ENCODE measurements at regions not wholly inside any gene's neighbourhood (a gene's known extent, or its start where the extent isn't known, plus 50 kb on each side); places are given as distances from the start of the nearest gene placed in this dataset.

- DNase-seq: no peak
These were observed 152.8 kb upstream of the VRK2 start for GRCh38 chr2:57893786-57894185.

- no peak for DNase-seq
These were observed 152.2 kb upstream of the VRK2 start for GRCh38 chr2:57894381-57894780.

GRCh38 chr2:57897920-57898319 is 148.7 kb upstream of the VRK2 start:
- no peak for DNase-seq

DNA sequence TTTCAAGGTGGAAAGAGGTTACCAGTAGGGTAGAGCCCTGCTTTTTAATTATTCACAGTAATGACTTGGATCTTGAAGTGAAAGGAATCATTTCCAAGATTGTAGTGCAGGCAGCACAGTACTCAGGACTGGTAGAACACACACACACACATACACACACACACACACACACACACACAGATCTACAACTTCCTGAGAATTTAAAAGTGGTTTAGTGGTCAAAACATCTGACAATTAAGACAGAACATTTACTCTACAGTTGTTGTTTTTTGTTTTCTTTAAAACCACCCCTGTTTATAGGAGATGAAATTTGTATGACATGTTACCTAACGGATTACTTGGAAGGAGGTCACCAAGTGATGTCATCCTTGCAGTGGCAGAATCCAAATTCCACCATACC is 146.7 kb upstream of the VRK2 start:
- DNase-seq: no peak

DNA sequence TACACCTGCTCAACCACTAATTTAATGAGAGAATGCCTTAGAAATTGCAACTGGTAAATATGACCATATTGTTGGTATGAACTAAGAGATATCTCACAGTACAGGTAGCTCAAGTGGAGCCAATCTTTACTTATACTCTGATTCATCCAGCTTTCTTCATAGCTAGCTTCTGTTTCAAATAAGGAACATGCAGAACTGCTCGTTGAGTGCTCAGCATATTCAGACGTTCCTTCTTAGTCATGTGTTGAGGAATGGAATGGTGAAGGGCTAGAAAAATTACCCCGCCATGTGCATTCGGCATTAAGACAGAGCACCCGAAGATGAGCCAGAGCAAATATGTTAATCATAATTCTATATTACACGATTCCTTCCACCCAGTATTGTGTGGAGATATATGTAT is 144.0 kb upstream of the VRK2 start:
- DNase-seq: no peak

DNA sequence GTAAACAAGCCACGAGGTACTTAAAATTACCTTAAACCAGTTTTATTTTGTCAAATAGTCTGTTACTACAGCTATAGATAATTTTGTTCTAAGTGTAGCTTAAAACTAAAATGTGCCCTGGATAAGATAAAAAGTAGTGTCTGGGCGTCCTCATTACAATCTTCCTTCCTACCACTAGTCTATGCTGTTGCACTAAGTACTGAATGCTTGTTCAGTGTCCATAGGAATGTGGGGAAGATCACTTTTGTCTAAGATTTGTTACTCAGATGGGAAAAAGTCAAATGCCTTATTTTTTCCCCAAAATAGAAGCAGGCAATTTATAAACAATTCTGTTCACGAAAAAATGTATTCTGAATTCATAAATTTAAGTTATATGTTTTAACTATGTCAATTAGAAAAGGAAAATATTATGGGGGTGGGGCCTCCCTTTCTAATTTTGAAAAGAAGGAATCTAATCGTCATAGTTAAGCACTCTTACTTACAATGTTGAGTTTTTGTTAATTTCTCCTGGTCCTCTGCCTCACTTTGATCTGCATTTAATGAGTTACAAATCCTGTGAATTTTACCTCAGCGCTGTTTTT is 140.4 kb upstream of the VRK2 start:
- peak; percentile 70 to 74 for DNase-seq

DNA sequence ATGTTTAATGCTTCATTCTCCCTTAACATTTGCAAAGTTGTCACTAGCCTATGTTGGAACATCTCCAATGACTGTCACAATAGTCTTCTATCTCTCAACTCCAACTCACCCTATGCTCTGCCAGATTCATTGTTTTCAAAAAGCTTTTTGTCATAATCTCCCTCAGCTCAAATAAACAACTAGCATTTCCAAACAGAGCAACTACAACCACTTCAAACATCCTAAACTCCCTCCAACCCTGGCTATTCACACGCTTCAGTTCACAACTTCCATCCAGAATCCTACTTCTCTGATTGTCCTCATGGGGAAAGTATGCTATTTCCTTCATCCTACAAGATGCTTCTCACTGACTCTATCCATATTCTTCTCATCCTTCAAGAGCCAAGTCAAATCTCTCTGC is 139.2 kb upstream of the VRK2 start:
- no peak for DNase-seq

GRCh38 chr2:57908736-57909161 is 137.9 kb upstream of the VRK2 start:
- DNase-seq: no peak

DNA sequence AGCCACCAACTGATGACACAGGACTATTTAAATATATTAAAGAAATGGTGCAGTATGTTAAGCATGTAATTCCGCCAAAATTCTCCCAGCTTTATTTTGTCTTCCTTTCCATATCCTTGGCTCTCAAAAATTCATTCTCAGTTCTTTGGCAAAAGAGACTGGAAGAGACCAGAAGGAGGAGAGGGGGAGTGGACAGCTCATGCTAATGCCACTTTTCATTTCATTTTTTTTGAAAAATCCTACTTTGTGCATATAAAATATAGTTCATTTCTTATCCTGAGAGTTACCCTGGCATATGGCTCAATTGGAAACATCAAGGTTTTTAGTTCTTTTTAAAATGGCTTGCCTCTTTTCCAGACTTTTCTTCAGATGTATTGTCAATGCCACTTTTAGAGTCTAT is 128.5 kb upstream of the VRK2 start:
- no peak for DNase-seq

- no peak for DNase-seq
These were observed 126.2 kb upstream of the VRK2 start for GRCh38 chr2:57920342-57920939.

DNA sequence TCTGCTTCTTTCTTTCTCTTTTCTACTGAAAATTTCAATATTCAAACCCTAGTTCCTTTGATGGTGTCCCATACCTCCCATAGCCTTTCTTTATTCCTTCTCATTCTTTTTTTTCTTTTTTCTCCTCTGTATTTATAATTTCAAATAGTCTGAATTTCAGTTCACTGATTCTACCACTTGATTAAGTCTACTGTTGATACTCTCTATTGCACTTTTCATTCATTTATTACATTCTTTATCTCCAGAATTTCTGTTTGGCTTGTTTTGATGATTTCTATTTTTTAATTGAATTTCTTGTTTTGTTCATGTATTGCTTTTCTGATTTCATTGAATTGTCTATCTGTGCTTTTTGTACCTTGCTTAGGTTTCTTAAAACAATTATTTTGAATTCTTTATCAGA is 111.9 kb upstream of the VRK2 start:
- no peak for DNase-seq

DNA sequence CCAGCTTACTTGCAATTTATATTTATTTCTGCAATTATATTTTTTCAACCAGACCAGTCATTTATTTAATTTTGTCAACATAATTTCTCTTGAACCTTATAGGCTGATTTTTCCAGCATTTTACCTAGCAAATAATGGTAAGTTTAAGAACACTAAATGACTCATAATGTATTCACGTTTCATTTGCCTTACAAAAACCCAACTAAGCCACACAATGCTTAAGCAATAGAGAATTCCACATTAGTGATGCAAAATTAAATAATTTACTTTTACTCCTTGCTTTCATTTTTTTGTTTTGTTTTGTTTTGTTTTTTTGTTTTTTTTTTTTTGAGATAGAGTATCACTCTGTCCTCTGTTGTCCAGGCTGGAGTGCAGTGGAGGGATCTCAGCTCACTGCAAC is 110.4 kb upstream of the VRK2 start:
- no peak for DNase-seq

DNA sequence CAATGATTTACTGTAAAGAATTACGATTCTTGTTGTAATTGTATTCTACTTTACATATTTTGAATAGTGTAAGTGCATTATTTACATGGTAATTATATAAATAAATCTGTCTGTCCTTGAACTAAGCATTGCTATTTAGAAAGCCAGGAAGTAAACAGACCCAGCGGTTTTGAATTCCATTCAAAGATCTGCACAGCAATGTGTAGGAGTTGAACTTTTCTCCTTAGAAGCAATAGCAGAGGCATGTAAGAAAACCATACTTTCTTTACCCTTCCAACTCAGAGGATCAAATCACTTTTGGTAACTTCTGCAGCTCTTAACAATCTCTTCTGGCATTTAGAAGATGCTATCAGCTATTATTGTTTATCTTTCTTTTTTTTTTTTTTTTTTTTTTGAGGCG is 109.2 kb upstream of the VRK2 start:
- DNase-seq: no peak

GRCh38 chr2:57941816-57942215 is 104.8 kb upstream of the VRK2 start:
- DNase-seq: no peak

GRCh38 chr2:57943315-57943714 is 103.3 kb upstream of the VRK2 start:
- no peak for DNase-seq

- no peak for DNase-seq
These were observed 99.2 kb upstream of the VRK2 start for GRCh38 chr2:57947398-57947797.

GRCh38 chr2:57954020-57954419 is 92.6 kb upstream of the VRK2 start:
- no peak for DNase-seq

DNA sequence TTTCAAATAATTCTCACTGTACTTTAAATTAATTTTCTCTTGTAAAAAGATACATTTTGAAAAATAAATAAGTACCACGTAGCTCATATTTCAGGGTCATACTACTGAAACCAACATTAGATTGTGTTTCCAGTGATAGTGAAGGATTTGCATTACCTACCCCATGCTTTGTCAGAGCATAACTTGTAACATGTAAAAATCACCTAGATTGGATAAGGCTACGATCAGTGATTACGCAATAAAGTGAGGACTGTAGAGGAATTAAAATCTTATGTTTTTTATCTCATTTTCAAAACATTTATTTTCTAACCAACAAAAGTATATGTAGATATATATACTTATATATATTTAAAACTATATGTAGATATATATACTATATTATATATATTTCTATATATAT is 89.4 kb upstream of the VRK2 start:
- DNase-seq: no peak

GRCh38 chr2:57959390-57959789 is 87.2 kb upstream of the VRK2 start:
- DNase-seq: no peak

DNA sequence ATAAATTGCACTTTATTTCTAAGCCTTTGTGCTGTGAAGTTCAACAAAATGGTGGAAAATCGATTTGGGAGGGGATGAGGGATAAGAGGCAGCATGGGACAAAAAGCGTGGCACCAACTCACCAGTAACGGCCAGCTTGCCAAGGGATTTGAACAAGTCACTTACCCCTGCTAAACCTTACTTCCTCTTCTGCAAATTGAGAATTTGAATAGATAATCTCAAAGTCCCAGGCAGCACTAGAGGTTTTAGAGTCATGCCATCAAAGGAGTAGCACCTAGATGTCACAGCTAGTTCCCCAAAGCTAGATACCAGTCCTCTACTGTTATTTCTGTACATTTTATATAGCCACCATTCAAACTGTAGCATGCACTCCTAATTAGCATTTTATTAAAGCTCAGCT is 83.7 kb upstream of the VRK2 start:
- DNase-seq: no peak

- DNase-seq: no peak
These were observed 81.4 kb upstream of the VRK2 start for GRCh38 chr2:57965219-57965618.

GRCh38 chr2:57965961-57966360 is 80.6 kb upstream of the VRK2 start:
- no peak for DNase-seq

DNA sequence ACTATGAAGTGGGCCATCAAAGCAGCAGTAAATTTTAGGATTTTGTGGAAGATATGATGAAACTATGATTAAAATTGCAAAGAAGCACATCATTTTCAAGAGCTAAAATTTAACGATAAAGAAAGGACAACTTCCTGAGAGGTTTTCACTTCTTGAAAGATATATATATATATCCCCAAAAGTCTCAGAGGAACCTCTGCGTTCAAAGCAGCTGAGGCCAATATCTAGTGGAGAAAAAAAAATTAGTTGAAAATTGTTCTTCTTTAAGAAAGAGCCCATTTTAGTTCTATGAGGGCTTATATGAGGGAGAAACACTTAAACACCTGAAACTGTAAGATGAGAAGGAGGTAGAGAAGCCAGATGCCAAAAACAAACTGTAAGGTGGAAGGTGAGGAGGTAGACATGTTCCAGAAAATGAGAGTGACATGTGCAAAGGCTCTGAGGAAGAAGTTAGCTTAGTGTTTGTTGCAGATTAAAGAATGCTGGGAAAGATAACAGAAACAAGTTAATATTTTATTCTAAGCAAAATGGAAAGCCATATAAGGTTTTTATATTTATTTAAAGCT is 72.9 kb upstream of the VRK2 start:
- no peak for DNase-seq

- DNase-seq: no peak
These were observed 67.4 kb upstream of the VRK2 start for GRCh38 chr2:57979158-57979557.
